WTC11 (cell line): ENCODE measurements at regions not wholly inside any gene's neighbourhood (a gene's known extent, or its start where the extent isn't known, plus 50 kb on each side); places are given as distances from the start of the nearest gene placed in this dataset.
"Not testable (repeated sequence)": the region's sequence is repeated elsewhere in the genome, so short reads cannot be mapped to it uniquely, and the experiment has no call there.

ENCODE experiments used
- ATAC-seq: fragments of 200-7000 bp; cut with Tn5 transposase; 2 replicates; pipeline ENCODE4 v1.10.0; 2021; ENCODE audit warnings: mild to moderate bottlenecking, moderate library complexity
- CTCF ChIA-PET: fragments of 300-600 bp; sonication (Branson Sonifier 250); formaldehyde crosslinking; loops from one replicate; lab custom pipeline; 2021; ENCODE audit warnings: antibody characterized with exemption; lab: Charles Lee
- POLR2A ChIA-PET: fragments of 350-600 bp; sonication (Branson Sonifier 250); formaldehyde crosslinking; loops from one replicate; lab custom pipeline; 2021; ENCODE audit warnings: antibody characterized with exemption; lab: Charles Lee
- DNase-seq: peaks from one replicate; pipeline ENCODE4 v3.0.0; 2021; ENCODE audit warnings: low spot score
- H3K27ac Mint-ChIP-seq: 2 replicates; pipeline ENCODE4 v1.8.0; 2021; ENCODE audit warnings: mixed read lengths
- H3K27me3 Mint-ChIP-seq: 2 replicates; pipeline ENCODE4 v1.8.0; 2021; ENCODE audit warnings: low read depth, mild to moderate bottlenecking, moderate library complexity, mixed read lengths
- H3K36me3 Mint-ChIP-seq: 2 replicates; pipeline ENCODE4 v1.8.0; 2021; ENCODE audit warnings: mixed read lengths
- H3K4me1 Mint-ChIP-seq: 2 replicates; pipeline ENCODE4 v1.8.0; 2022; ENCODE audit warnings: mixed read lengths
- H3K4me3 Mint-ChIP-seq: 2 replicates; pipeline ENCODE4 v1.8.0; 2021; ENCODE audit warnings: mild to moderate bottlenecking, moderate library complexity, mixed read lengths
- H3K9me3 Mint-ChIP-seq: 2 replicates; pipeline ENCODE4 v1.8.0; 2021; ENCODE audit warnings: mixed read lengths
- HMGA2 ChIP-seq: fragments of 250-450 bp; sonication (Bioruptor Pico); IDR thresholded peaks from 2 replicates; pipeline ENCODE4 v1.4.0; 2021; ENCODE audit warnings: mild to moderate bottlenecking, moderate library complexity
- HMGXB4 ChIP-seq: sonication (generic); formaldehyde crosslinking; IDR thresholded peaks from 2 replicates; pipeline ENCODE4 v1.8.1; 2023; ENCODE audit warnings: mild to moderate bottlenecking, moderate library complexity, missing genetic modification reagents
- NFATC4 ChIP-seq: fragments of 250-450 bp; sonication (Bioruptor Pico); IDR thresholded peaks from 2 replicates; pipeline ENCODE4 v1.9.0; 2021; ENCODE audit warnings: mild to moderate bottlenecking
- NFYB ChIP-seq: sonication (generic); formaldehyde crosslinking; conservative IDR thresholded peaks from 2 replicates; pipeline ENCODE4 v1.8.0; 2022; ENCODE audit warnings: low read depth, missing genetic modification reagents
- NR1H2 ChIP-seq: sonication (generic); formaldehyde crosslinking; IDR thresholded peaks from 2 replicates; pipeline ENCODE4 v1.9.0; 2021; ENCODE audit warnings: mild to moderate bottlenecking, moderate library complexity, missing genetic modification reagents
- OVOL2 ChIP-seq: fragments of 250-450 bp; sonication (Bioruptor Pico); IDR thresholded peaks from 2 replicates; pipeline ENCODE4 v1.9.0; 2021; ENCODE audit warnings: mild to moderate bottlenecking, borderline replicate concordance
- SP1 ChIP-seq: sonication (generic); formaldehyde crosslinking; conservative IDR thresholded peaks from 2 replicates; pipeline ENCODE4 v1.8.1; 2022; ENCODE audit warnings: missing genetic modification reagents
- TP53 ChIP-seq: sonication (generic); formaldehyde crosslinking; IDR thresholded peaks from 2 replicates; pipeline ENCODE4 v1.8.1; 2023; ENCODE audit warnings: mild to moderate bottlenecking, missing genetic modification reagents
- ZNF219 ChIP-seq: sonication (generic); formaldehyde crosslinking; IDR thresholded peaks from 2 replicates; pipeline ENCODE4 v1.8.0; 2023; ENCODE audit warnings: missing genetic modification reagents, mild to moderate bottlenecking, borderline replicate concordance
- ZNF263 ChIP-seq: sonication (generic); formaldehyde crosslinking; IDR thresholded peaks from 2 replicates; pipeline ENCODE4 v1.8.1; 2022; ENCODE audit warnings: low read depth, mild to moderate bottlenecking, moderate library complexity, missing genetic modification reagents
- ZNF396 ChIP-seq: fragments of 250-450 bp; sonication (Bioruptor Pico); IDR thresholded peaks from 2 replicates; pipeline ENCODE4 v1.8.0; 2021; ENCODE audit warnings: mild to moderate bottlenecking, moderate library complexity, borderline replicate concordance
- ZNF416 ChIP-seq: fragments of 250-450 bp; sonication (Bioruptor Pico); IDR thresholded peaks from 2 replicates; pipeline ENCODE4 v1.9.0; 2021; ENCODE audit warnings: mild to moderate bottlenecking, inconsistent platforms
- ZNF425 ChIP-seq: fragments of 250-450 bp; sonication (Bioruptor Pico); conservative IDR thresholded peaks from 2 replicates; pipeline ENCODE4 v1.9.0; 2021; ENCODE audit warnings: mild to moderate bottlenecking
- TF ChIP-seq, protein P1 (sequence below): sonication (generic); formaldehyde crosslinking; IDR thresholded peaks from 2 replicates; pipeline ENCODE4 v1.8.1; 2023; ENCODE audit warnings: mild to moderate bottlenecking, missing genetic modification reagents, borderline replicate concordance
- TF ChIP-seq, protein P2 (sequence below): sonication (generic); formaldehyde crosslinking; IDR thresholded peaks from 2 replicates; pipeline ENCODE4 v1.8.1; 2023; ENCODE audit warnings: mild to moderate bottlenecking, missing genetic modification reagents, moderate library complexity
- TF ChIP-seq, protein P3 (sequence below): sonication (generic); formaldehyde crosslinking; IDR thresholded peaks from 2 replicates; pipeline ENCODE4 v1.8.0; 2022; ENCODE audit warnings: mild to moderate bottlenecking, missing genetic modification reagents
- TF ChIP-seq, protein P4 (sequence below): fragments of 250-450 bp; sonication (Bioruptor Pico); IDR thresholded peaks from 2 replicates; pipeline ENCODE4 v1.9.0; 2021; ENCODE audit warnings: moderate library complexity, mild to moderate bottlenecking, inconsistent platforms, borderline replicate concordance
- TF ChIP-seq, protein P5 (sequence below): sonication (generic); formaldehyde crosslinking; IDR thresholded peaks from 2 replicates; pipeline ENCODE4 v1.8.1; 2022; ENCODE audit warnings: low read depth, mild to moderate bottlenecking, moderate library complexity, missing genetic modification reagents, borderline replicate concordance

DNA sequence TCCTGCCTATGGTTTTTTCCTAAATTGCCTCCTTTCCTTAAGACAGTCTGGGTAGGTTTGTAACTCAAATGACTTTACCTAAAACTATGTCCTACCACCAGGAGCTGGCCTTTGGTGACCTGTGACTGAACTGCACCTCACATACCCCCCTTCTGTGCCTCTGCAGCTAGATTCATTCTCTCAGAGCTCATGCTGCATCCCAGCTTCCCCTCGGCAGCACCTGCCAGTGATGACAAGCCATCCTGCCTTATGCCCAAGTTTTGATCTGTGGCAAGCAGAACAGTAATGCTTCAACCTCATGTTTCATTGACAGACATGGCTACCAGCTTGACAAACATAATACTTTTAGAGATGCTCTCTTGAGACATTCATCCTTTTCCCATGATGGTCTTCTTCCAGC is 141.9 kb downstream of the TSEN15 start:
- CTCF ChIA-PET, result no interaction called here
- no peaks in the 10 kb centered on the region; the same call in 1 of the 2 replicates for H3K4me1 Mint-ChIP-seq
- ATAC-seq (no peak), DNase-seq (no peak)
- H3K36me3 Mint-ChIP-seq, result no peaks in the 10 kb centered on the region
- H3K4me3 Mint-ChIP-seq, result no peak overlapping the region
- H3K27ac Mint-ChIP-seq, result no peak overlapping the region
- TF ChIP-seq ZNF263 (CRISPR knock-in tag), result no peak
- no peak for TF ChIP-seq OVOL2
- TF ChIP-seq HMGXB4 (CRISPR knock-in tag), result no peak
- H3K27me3 Mint-ChIP-seq, result no peaks in the 10 kb centered on the region
- POLR2A ChIA-PET, result no interaction called here
- no peaks in the 10 kb centered on the region; the same call in 1 of the 2 replicates for H3K9me3 Mint-ChIP-seq

DNA sequence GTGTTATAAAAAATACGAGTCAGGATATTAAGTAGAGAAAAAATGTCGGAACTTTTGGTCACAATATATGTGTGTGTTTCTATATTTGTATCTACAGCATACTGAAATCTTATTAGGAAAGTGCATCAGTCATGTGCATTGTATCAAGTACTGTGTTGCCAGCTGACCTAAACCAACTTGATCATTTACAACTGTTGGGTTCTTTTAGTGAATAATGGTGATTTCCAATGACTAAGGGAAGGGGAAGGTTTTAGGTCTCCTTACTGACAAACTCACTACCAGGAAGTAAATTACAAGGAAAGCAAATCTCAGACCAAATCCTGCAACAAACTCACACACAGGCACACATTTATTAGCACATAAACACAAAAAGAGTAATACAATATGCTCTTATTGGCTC is 142.7 kb downstream of the TSEN15 start:
- Mint-ChIP-seq H3K4me3 (no peak overlapping the region), H3K4me1 (no peaks in the 10 kb centered on the region; the same call in 1 of the 2 replicates), H3K27me3 (no peaks in the 10 kb centered on the region), H3K36me3 (no peaks in the 10 kb centered on the region), H3K27ac (no peak overlapping the region), H3K9me3 (no peaks in the 10 kb centered on the region; the same call in 1 of the 2 replicates)
- ATAC-seq, result no peak
- no peak for DNase-seq
- TF ChIP-seq, protein P1, sequence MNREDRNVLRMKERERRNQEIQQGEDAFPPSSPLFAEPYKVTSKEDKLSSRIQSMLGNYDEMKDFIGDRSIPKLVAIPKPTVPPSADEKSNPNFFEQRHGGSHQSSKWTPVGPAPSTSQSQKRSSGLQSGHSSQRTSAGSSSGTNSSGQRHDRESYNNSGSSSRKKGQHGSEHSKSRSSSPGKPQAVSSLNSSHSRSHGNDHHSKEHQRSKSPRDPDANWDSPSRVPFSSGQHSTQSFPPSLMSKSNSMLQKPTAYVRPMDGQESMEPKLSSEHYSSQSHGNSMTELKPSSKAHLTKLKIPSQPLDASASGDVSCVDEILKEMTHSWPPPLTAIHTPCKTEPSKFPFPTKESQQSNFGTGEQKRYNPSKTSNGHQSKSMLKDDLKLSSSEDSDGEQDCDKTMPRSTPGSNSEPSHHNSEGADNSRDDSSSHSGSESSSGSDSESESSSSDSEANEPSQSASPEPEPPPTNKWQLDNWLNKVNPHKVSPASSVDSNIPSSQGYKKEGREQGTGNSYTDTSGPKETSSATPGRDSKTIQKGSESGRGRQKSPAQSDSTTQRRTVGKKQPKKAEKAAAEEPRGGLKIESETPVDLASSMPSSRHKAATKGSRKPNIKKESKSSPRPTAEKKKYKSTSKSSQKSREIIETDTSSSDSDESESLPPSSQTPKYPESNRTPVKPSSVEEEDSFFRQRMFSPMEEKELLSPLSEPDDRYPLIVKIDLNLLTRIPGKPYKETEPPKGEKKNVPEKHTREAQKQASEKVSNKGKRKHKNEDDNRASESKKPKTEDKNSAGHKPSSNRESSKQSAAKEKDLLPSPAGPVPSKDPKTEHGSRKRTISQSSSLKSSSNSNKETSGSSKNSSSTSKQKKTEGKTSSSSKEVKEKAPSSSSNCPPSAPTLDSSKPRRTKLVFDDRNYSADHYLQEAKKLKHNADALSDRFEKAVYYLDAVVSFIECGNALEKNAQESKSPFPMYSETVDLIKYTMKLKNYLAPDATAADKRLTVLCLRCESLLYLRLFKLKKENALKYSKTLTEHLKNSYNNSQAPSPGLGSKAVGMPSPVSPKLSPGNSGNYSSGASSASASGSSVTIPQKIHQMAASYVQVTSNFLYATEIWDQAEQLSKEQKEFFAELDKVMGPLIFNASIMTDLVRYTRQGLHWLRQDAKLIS, result no peak
- TF ChIP-seq NFYB (CRISPR knock-in tag) (no peak), ZNF263 (CRISPR knock-in tag) (no peak), ZNF425 (CRISPR knock-in tag) (no peak), ZNF219 (CRISPR knock-in tag) (no peak), ZNF416 (no peak), NR1H2 (no peak), SP1 (CRISPR knock-in tag) (no peak), ZNF396 (no peak), NFATC4 (CRISPR knock-in tag) (no peak), TP53 (no peak), HMGA2 (CRISPR knock-in tag) (no peak)
- TF ChIP-seq, protein P2, sequence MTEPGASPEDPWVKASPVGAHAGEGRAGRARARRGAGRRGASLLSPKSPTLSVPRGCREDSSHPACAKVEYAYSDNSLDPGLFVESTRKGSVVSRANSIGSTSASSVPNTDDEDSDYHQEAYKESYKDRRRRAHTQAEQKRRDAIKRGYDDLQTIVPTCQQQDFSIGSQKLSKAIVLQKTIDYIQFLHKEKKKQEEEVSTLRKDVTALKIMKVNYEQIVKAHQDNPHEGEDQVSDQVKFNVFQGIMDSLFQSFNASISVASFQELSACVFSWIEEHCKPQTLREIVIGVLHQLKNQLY (CRISPR knock-in tag), result no peak
- TF ChIP-seq, protein P3, sequence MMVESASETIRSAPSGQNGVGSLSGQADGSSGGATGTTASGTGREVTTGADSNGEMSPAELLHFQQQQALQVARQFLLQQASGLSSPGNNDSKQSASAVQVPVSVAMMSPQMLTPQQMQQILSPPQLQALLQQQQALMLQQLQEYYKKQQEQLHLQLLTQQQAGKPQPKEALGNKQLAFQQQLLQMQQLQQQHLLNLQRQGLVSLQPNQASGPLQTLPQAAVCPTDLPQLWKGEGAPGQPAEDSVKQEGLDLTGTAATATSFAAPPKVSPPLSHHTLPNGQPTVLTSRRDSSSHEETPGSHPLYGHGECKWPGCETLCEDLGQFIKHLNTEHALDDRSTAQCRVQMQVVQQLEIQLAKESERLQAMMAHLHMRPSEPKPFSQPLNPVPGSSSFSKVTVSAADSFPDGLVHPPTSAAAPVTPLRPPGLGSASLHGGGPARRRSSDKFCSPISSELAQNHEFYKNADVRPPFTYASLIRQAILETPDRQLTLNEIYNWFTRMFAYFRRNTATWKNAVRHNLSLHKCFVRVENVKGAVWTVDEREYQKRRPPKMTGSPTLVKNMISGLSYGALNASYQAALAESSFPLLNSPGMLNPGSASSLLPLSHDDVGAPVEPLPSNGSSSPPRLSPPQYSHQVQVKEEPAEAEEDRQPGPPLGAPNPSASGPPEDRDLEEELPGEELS (CRISPR knock-in tag), result no peak
- TF ChIP-seq, protein P4, sequence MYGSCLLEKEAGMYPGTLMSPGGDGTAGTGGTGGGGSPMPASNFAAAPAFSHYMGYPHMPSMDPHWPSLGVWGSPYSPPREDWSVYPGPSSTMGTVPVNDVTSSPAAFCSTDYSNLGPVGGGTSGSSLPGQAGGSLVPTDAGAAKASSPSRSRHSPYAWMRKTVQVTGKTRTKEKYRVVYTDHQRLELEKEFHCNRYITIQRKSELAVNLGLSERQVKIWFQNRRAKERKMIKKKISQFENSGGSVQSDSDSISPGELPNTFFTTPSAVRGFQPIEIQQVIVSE (CRISPR knock-in tag), result no peak
- TF ChIP-seq, protein P5, sequence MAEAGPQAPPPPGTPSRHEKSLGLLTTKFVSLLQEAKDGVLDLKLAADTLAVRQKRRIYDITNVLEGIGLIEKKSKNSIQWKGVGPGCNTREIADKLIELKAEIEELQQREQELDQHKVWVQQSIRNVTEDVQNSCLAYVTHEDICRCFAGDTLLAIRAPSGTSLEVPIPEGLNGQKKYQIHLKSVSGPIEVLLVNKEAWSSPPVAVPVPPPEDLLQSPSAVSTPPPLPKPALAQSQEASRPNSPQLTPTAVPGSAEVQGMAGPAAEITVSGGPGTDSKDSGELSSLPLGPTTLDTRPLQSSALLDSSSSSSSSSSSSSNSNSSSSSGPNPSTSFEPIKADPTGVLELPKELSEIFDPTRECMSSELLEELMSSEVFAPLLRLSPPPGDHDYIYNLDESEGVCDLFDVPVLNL (CRISPR knock-in tag), result no peak
- POLR2A ChIA-PET, result no interaction called here
- CTCF ChIA-PET, result no interaction called here

DNA sequence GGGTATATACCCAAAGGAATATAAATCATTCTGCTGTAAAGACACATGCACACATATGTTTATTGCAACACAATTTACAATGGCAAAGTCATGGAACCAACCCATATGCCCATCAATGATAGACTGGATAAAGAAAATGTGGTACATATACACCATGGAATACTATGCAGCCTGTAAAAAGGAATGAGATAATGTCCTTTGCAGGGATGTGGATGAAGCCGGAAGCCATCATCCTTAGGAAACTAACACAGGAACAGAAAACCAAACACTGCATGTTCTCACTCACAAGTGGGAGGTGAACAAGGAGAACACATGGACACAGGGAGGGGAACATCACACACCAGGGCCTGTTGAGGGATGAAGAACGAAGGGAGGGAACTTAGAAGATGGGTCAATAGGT is 144.2 kb downstream of the TSEN15 start:
- H3K27me3 Mint-ChIP-seq, POLR2A ChIA-PET, H3K9me3 Mint-ChIP-seq, H3K4me3 Mint-ChIP-seq, CTCF ChIA-PET, H3K4me1 Mint-ChIP-seq, H3K36me3 Mint-ChIP-seq, DNase-seq, H3K27ac Mint-ChIP-seq, ATAC-seq: not testable (repeated sequence)
